Uterus (tissue), 3 donors: ENCODE measurements at regions not wholly inside any gene's neighbourhood (a gene's known extent, or its start where the extent isn't known, plus 50 kb on each side); places are given as distances from the start of the nearest gene placed in this dataset.
"Not testable (repeated sequence)": the region's sequence is repeated elsewhere in the genome, so short reads cannot be mapped to it uniquely, and the experiment has no call there.

ENCODE experiments used
- DNase-seq, 2 donors: peaks; one replicate each; pipeline ENCODE4 v3.0.0-alpha.2; 2019 to 2020
- H3K27ac ChIP-seq, 2 donors: fragments of 200-600 bp; sonication (generic); 1 replicate in 1 of 2; 2 replicates in 1 of 2; pipeline ENCODE4 v1.5.1; 2016 to 2018
- H3K27me3 ChIP-seq, 2 donors: fragments of 200-600 bp; sonication (generic); one replicate each; pipeline ENCODE4 v1.5.1; 2018 to 2019; ENCODE audit warnings: control low read depth in 1 of 2
- H3K36me3 ChIP-seq, 2 donors: fragments of 200-600 bp; sonication (generic); one replicate each; pipeline ENCODE4 v1.5.1; 2019; ENCODE audit warnings: control low read depth in 1 of 2
- H3K4me1 ChIP-seq, 2 donors: fragments of 200-600 bp; sonication (generic); one replicate each; pipeline ENCODE4 v1.5.1; 2018 to 2019; ENCODE audit warnings: control low read depth in 1 of 2
- H3K4me3 ChIP-seq, 2 donors: fragments of 200-600 bp; sonication (generic); 1 replicate in 1 of 2; 2 replicates in 1 of 2; pipeline ENCODE4 v1.5.1; 2018 to 2019; ENCODE audit warnings: mild to moderate bottlenecking in 1 of 2
- H3K9me3 ChIP-seq, 2 donors: fragments of 200-600 bp; sonication (generic); one replicate each; pipeline ENCODE4 v1.5.1; 2019; ENCODE audit warnings: control low read depth in 1 of 2
- POLR2A ChIP-seq, 2 donors: fragments of 450-650 bp; IDR thresholded peaks; one replicate each; pipeline ENCODE4 v1.6.1; 2016; ENCODE audit warnings: antibody characterized with exemption in 2 of 2, mild to moderate bottlenecking in 1 of 2, moderate library complexity in 1 of 2
- intact Hi-C: fragments of 100-400 bp; cut with DNase I; formaldehyde crosslinking; loops from one replicate; pipeline ENCODE4 v1.15.1; 2023; ENCODE audit warnings: low total_unique reads
- TF ChIP-seq, protein P1 (sequence below), 4 experiments: fragments of 200-600 bp in 2 of 4; fragments of 450-650 bp in 2 of 4; sonication (generic) in 2 of 4; IDR thresholded peaks; one replicate each; pipeline ENCODE4 v1.5.1; 2016 to 2019; ENCODE audit warnings: antibody characterized with exemption in 4 of 4, mild to moderate bottlenecking in 2 of 4, moderate library complexity in 1 of 4
- donor health status: DM: yes; HTN: yes; CAD: no.

DNA sequence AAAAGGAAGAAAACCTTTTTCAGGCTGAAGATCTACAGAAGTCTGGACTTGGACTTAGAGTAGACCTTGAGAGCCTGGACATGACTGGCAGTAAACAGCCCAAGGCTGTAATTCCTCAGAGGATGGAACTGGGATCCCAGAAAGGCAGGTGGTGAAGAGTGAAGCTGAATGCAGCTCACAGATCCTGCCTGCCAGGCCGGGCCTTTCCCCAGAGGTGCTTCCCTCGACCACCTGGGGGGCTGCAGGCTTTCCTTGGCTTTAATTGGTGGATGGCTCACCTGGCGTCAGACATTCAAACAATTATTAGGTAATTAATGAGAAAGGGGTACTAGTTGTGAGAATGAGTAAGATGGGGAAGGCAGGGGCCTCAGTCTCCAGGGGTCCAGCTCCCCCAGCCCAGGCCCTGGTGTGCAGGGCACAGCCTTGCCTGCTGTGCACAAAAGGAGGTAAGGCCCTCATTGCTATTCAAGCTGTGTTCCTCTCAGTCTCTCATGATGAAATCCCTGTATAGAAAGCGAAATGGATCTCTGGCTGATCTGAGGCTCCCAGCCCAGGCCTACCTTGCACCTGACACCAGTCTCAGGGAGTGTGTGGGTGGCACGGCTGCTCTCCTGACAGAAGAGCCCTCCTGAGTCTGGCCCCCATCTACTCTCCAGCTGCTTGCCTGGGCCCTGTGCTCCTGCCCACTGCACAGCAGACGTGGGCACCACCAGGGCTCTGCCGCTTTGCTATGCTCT is 63.0 kb upstream of the TCL1A start:
- Histone ChIP-seq H3K27me3 (no peaks in the 10 kb centered on the region), H3K9me3 (no peaks in the 10 kb centered on the region), H3K36me3 (no peaks in the 10 kb centered on the region), H3K27ac (no peak overlapping the region), H3K4me1 (no peaks in the 10 kb centered on the region), H3K4me3 (no peak overlapping the region)
- intact Hi-C loops = loop anchor here (10.0 kb wide), 1 partner anchor 212 kb away; no protein-coding TSS in a partner anchor
- TF ChIP-seq, protein P1, sequence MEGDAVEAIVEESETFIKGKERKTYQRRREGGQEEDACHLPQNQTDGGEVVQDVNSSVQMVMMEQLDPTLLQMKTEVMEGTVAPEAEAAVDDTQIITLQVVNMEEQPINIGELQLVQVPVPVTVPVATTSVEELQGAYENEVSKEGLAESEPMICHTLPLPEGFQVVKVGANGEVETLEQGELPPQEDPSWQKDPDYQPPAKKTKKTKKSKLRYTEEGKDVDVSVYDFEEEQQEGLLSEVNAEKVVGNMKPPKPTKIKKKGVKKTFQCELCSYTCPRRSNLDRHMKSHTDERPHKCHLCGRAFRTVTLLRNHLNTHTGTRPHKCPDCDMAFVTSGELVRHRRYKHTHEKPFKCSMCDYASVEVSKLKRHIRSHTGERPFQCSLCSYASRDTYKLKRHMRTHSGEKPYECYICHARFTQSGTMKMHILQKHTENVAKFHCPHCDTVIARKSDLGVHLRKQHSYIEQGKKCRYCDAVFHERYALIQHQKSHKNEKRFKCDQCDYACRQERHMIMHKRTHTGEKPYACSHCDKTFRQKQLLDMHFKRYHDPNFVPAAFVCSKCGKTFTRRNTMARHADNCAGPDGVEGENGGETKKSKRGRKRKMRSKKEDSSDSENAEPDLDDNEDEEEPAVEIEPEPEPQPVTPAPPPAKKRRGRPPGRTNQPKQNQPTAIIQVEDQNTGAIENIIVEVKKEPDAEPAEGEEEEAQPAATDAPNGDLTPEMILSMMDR (IDR thresholded peaks at IDR 0.05) = no peak
- TF ChIP-seq POLR2A (IDR thresholded peaks at IDR 0.05) = no peak
- no peak for DNase-seq

DNA sequence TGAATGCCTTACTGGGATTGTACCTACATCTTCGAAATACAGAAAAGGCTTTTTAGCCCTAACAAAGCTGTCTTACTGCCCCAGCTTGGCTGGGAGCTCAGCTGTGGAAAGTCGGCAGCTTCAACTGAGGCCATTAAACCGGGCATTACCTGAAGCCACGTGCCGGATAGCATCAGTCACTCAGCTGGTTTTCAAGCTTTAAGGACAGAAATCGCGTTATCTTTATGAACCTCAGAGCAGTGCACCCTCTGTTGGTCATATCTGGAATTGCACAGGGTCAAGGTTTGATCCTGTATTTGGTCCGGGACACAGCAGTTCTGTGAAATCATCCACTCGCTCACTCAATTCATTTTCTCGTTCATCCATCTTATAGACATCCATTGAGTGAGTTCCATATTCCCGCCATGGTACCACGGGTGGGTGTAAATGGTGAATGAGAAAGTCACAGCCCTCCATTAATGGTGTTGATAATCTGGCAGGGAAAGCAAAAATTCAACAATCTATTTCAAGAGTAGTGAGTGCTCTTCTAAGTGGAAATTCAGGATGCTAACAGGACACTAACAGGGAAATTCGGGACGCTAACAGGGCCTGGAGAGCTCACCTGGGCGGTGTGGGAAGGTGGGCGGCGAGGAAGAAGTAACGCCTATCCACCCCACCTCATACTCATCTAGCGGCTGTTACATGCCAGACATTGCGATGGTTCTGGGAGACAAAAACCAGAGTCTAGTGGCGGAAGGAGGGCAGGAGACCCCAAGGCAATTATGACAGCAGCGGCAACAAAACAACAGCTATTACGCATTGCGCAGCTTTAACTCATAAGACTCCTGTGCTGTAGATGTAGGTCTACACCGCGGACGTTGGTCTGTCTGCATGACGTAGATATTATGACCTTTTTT is 60.6 kb upstream of the TCL1A start:
- no peak for TF ChIP-seq POLR2A (IDR thresholded peaks at IDR 0.05)
- TF ChIP-seq, protein P1 (IDR thresholded peaks at IDR 0.05) = peak; percentile 50 to 73 (median 65)
- no peak overlapping the region for H3K4me3 ChIP-seq
- H3K27me3 ChIP-seq = no peaks in the 10 kb centered on the region
- intact Hi-C loops = loop anchor here (10.0 kb wide), 1 partner anchor 210 kb away; no protein-coding TSS in a partner anchor
- H3K4me1 ChIP-seq = no peaks in the 10 kb centered on the region
- no peak overlapping the region for H3K27ac ChIP-seq
- peak; percentile 18 to 23 for DNase-seq
- H3K9me3 ChIP-seq = no peaks in the 10 kb centered on the region
- no peaks in the 10 kb centered on the region for H3K36me3 ChIP-seq

DNA sequence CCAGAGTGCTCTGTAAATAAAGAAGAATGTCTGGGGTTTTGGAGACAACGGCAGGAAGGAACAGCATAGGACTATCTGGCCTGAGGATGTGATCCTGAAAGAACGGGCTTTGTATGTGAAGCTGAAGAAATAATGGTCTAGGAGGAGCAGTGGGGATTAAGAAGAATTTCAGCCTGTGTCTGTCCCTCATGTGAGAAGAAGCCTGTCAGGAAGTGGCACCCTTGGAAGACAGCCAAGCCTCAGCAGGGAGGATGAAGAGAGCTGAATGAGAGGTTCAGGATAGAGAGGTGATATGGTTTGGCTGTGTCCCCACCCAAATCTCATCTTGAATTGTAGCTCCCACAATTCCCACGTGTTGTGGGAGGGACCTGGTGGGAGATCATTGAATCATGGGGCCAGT is 56.9 kb upstream of the TCL1A start:
- no peaks in the 10 kb centered on the region for H3K9me3 ChIP-seq
- TF ChIP-seq, protein P1 (IDR thresholded peaks at IDR 0.05) = no peak
- no peak for TF ChIP-seq POLR2A (IDR thresholded peaks at IDR 0.05)
- H3K4me3 ChIP-seq = no peak overlapping the region
- H3K27ac ChIP-seq = no peak overlapping the region
- H3K36me3 ChIP-seq = no peaks in the 10 kb centered on the region
- no peak for DNase-seq
- no peaks in the 10 kb centered on the region for H3K27me3 ChIP-seq
- no peaks in the 10 kb centered on the region for H3K4me1 ChIP-seq
- intact Hi-C loops = loop anchor here (10.0 kb wide), 1 partner anchor 206 kb away; no protein-coding TSS in a partner anchor

DNA sequence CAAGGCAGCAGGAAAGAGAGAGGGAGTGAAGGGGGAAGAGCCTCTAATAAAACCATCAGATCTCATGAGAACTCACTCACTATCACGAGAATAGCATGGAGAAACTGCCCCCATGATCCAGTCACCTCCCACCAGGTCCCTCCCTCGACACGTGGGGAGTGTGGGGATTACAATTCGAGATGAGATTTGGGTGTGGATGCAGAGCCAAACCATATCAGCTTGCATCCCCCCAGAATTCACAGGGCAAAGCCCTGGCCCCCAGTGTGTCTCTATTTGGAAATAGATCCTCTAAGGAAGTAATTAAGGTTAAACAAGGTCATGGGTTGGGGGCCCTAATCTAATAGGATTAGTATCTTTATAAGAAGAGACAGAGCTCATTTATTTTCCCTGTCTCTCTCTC is 56.1 kb upstream of the TCL1A start:
- no peak overlapping the region for H3K27ac ChIP-seq
- TF ChIP-seq POLR2A (IDR thresholded peaks at IDR 0.05) = no peak
- TF ChIP-seq, protein P1 (IDR thresholded peaks at IDR 0.05) = no peak
- no peak for DNase-seq
- H3K4me3 ChIP-seq = no peak overlapping the region
- H3K4me1 ChIP-seq = no peaks in the 10 kb centered on the region
- intact Hi-C loops = loop anchor here (10.0 kb wide), 1 partner anchor 205 kb away; no protein-coding TSS in a partner anchor
- no peaks in the 10 kb centered on the region for H3K9me3 ChIP-seq
- no peaks in the 10 kb centered on the region for H3K36me3 ChIP-seq
- H3K27me3 ChIP-seq = no peaks in the 10 kb centered on the region

DNA sequence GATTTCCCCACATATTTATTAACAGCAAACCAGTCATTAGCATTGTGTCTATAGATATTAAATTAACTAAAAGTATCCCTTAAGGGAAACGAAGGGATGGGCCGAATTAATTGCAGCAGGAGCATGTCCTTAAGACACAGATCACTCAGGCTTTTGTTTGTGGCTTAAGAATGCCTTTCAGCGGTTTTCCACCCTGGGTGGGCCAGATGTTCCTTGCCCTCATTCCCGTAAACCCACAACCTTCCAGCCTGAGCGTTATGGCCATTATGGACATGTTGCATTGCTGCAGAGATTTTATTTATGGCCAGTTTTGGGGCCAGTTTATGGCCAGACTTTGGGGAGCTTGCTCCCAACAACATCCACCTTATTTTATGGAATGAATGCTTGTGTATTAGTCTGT is 55.5 kb upstream of the TCL1A start:
- intact Hi-C loops, H3K27me3 ChIP-seq, H3K4me3 ChIP-seq, DNase-seq, H3K9me3 ChIP-seq, H3K27ac ChIP-seq, H3K4me1 ChIP-seq, H3K36me3 ChIP-seq: not testable (repeated sequence)
